ENCODE measurements at regions not wholly inside any gene's neighbourhood (a gene's known extent, or its start where the extent isn't known, plus 50 kb on each side); places are given as distances from the start of the nearest gene placed in this dataset.
"Not testable (repeated sequence)": the region's sequence is repeated elsewhere in the genome, so short reads cannot be mapped to it uniquely, and the experiment has no call there.

GRCh38 chrX:85666471-85666870 lies 287.0 kb upstream of the POF1B start:
- Histone ChIP-seq H3K27me3 (ENCODE audit: control insufficient read depth, extremely low read depth, insufficient read depth, low read length) (no peaks in the 10 kb centered on the region), H3K36me3 (ENCODE audit: control insufficient read depth in 2 of 2, extremely low read depth in 1 of 2, insufficient read depth in 2 of 2, low read length in 2 of 2) (no peaks in the 10 kb centered on the region), H3K4me1 (ENCODE audit: control insufficient read depth, extremely low read depth, insufficient read depth, low read length) (no peaks in the 10 kb centered on the region), H3K9me1 (ENCODE audit: control insufficient read depth, extremely low read depth, insufficient read depth, low read length) (no peaks in the 10 kb centered on the region), H3K79me2 (ENCODE audit: control insufficient read depth, insufficient read depth, low read length) (no peaks in the 10 kb centered on the region), H3K9ac (ENCODE audit: control insufficient read depth, extremely low read depth, insufficient read depth, low read length) (no peak overlapping the region), H3K4me2 (ENCODE audit: control insufficient read depth, extremely low read depth, insufficient read depth, low read depth, low read length) (no peak overlapping the region), H3K4me3 (ENCODE audit: control insufficient read depth in 2 of 3, extremely low read depth in 1 of 3, insufficient read depth in 2 of 3, low read depth in 1 of 3, low read length in 3 of 3) (no peak overlapping the region), H4K20me1 (ENCODE audit: control insufficient read depth, extremely low read depth, insufficient read depth, low read length) (no peaks in the 10 kb centered on the region), H3K9me3 (ENCODE audit: control insufficient read depth, low read depth, low read length) (no peaks in the 10 kb centered on the region), H2AFZ (ENCODE audit: control insufficient read depth, low read length) (no peak overlapping the region), H3K27ac (ENCODE audit: control insufficient read depth, insufficient read depth, low read length) (no peak overlapping the region)
- dilution Hi-C loops (cut with MboI; ENCODE audit: extremely low pct_ligation_motif_present, low sequenced_read_pairs) = no loop called here
- FAIRE-seq = no peak
- DNase-seq (ENCODE audit: low read depth, low spot score) = no peak
- no peak for TF ChIP-seq EZH2 (IDR thresholded peaks at IDR 0.05; ENCODE audit: low read length)
- no peak for TF ChIP-seq CTCF (optimal IDR thresholded peaks at IDR 0.05 in 1 of 3, IDR thresholded peaks at IDR 0.05 in 1 of 3, conservative IDR thresholded peaks at IDR 0.05 in 1 of 3; ENCODE audit: extremely low read depth in 1 of 3, insufficient read depth in 2 of 3, low read length in 3 of 3)

GRCh38 chrX:85663970-85664369 lies 284.5 kb upstream of the POF1B start:
- FAIRE-seq; H3K27me3 ChIP-seq (ENCODE audit: control insufficient read depth, extremely low read depth, insufficient read depth, low read length); H3K4me1 ChIP-seq (ENCODE audit: control insufficient read depth, extremely low read depth, insufficient read depth, low read length); H3K9me1 ChIP-seq (ENCODE audit: control insufficient read depth, extremely low read depth, insufficient read depth, low read length); H3K79me2 ChIP-seq (ENCODE audit: control insufficient read depth, insufficient read depth, low read length); H4K20me1 ChIP-seq (ENCODE audit: control insufficient read depth, extremely low read depth, insufficient read depth, low read length); H3K9ac ChIP-seq (ENCODE audit: control insufficient read depth, extremely low read depth, insufficient read depth, low read length); H3K4me3 ChIP-seq (ENCODE audit: control insufficient read depth in 2 of 3, extremely low read depth in 1 of 3, insufficient read depth in 2 of 3, low read depth in 1 of 3, low read length in 3 of 3); H2AFZ ChIP-seq (ENCODE audit: control insufficient read depth, low read length); H3K27ac ChIP-seq (ENCODE audit: control insufficient read depth, insufficient read depth, low read length); H3K9me3 ChIP-seq (ENCODE audit: control insufficient read depth, low read depth, low read length); H3K4me2 ChIP-seq (ENCODE audit: control insufficient read depth, extremely low read depth, insufficient read depth, low read depth, low read length); dilution Hi-C loops (cut with MboI; ENCODE audit: extremely low pct_ligation_motif_present, low sequenced_read_pairs); H3K36me3 ChIP-seq (ENCODE audit: control insufficient read depth in 2 of 2, extremely low read depth in 1 of 2, insufficient read depth in 2 of 2, low read length in 2 of 2); DNase-seq (ENCODE audit: low read depth, low spot score): not testable (repeated sequence)

DNA sequence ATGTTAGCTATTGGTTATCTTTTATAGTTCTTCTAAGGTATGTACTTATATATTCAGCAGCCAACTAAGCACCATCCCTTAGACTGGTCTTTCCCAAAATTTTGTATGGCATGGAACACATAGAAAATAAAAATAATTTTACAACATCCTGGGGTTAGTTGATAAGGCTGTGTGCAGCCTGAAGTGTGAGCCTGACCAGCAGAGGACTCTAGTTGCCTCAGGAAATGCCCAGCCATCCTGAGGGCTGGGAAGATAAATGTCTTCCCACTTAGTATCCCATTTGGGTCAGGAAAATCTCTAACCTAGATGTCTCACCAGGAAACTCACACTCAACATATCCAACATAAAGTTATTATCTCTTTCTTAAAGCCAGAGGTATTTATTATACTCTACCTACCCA lies 251.4 kb upstream of the POF1B start:
- dilution Hi-C loops (cut with MboI; ENCODE audit: extremely low pct_ligation_motif_present, low sequenced_read_pairs) = no loop called here
- TF ChIP-seq CTCF (optimal IDR thresholded peaks at IDR 0.05 in 1 of 3, IDR thresholded peaks at IDR 0.05 in 1 of 3, conservative IDR thresholded peaks at IDR 0.05 in 1 of 3; ENCODE audit: extremely low read depth in 1 of 3, insufficient read depth in 2 of 3, low read length in 3 of 3) (no peak), EZH2 (IDR thresholded peaks at IDR 0.05; ENCODE audit: low read length) (no peak)
- Histone ChIP-seq H2AFZ (ENCODE audit: control insufficient read depth, low read length) (no peak overlapping the region), H3K4me1 (ENCODE audit: control insufficient read depth, extremely low read depth, insufficient read depth, low read length) (no peaks in the 10 kb centered on the region), H3K9me3 (ENCODE audit: control insufficient read depth, low read depth, low read length) (no peaks in the 10 kb centered on the region), H3K36me3 (ENCODE audit: control insufficient read depth in 2 of 2, extremely low read depth in 1 of 2, insufficient read depth in 2 of 2, low read length in 2 of 2) (no peaks in the 10 kb centered on the region), H3K4me2 (ENCODE audit: control insufficient read depth, extremely low read depth, insufficient read depth, low read depth, low read length) (no peak overlapping the region), H3K9me1 (ENCODE audit: control insufficient read depth, extremely low read depth, insufficient read depth, low read length) (no peaks in the 10 kb centered on the region), H3K27ac (ENCODE audit: control insufficient read depth, insufficient read depth, low read length) (no peak overlapping the region), H3K79me2 (ENCODE audit: control insufficient read depth, insufficient read depth, low read length) (no peaks in the 10 kb centered on the region), H3K27me3 (ENCODE audit: control insufficient read depth, extremely low read depth, insufficient read depth, low read length) (no peaks in the 10 kb centered on the region), H3K4me3 (ENCODE audit: control insufficient read depth in 2 of 3, extremely low read depth in 1 of 3, insufficient read depth in 2 of 3, low read depth in 1 of 3, low read length in 3 of 3) (no peak overlapping the region), H3K9ac (ENCODE audit: control insufficient read depth, extremely low read depth, insufficient read depth, low read length) (no peak overlapping the region), H4K20me1 (ENCODE audit: control insufficient read depth, extremely low read depth, insufficient read depth, low read length) (no peaks in the 10 kb centered on the region)
- DNase-seq (ENCODE audit: low read depth, low spot score) (no peak), FAIRE-seq (no peak)
